ENCODE measurements at regions not wholly inside any gene's neighbourhood (a gene's known extent, or its start where the extent isn't known, plus 50 kb on each side); places are given as distances from the start of the nearest gene placed in this dataset.
"Not testable (repeated sequence)": the region's sequence is repeated elsewhere in the genome, so short reads cannot be mapped to it uniquely, and the experiment has no call there.

DNA sequence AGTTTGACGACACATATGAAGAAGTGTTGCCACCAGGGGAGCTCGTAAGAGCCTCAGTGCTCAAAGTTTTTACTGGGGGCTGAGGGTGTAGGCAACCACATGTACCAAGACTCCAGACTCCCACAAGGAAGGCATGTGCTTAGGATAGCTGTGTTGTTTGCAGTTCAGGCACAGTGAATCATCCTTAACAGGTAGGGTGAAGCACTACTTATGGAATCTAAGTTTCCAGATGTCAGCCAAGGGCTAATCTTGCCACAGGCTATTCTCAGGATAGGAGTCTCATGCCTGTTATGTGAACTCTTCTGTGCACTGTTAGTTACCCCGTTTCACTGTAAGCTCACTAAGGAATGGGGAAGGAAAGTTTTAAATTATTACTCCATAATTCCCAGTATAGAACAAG, 202.6 kb downstream of the TMA16 start:
- no peak for DNase-seq

DNA sequence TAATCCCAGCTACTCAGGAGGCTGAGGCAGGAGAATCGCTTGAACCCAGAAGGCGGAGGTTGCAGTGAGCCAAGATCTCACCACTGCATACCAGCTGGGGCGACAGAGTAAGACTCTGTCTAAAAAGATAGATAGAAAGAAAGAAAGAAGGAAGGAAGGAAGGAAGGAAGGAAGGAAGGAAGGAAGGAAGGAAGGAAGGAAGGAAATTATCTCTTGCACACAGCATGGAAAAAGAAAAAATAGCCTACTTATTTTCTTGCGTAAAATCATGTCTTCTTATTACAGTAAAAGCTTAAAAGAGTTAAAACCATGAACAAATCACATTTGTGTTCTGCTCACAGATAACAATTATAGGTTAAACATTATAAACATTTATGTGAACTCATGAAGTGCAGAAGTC, 205.9 kb downstream of the TMA16 start:
- DNase-seq: not testable (repeated sequence)

DNA sequence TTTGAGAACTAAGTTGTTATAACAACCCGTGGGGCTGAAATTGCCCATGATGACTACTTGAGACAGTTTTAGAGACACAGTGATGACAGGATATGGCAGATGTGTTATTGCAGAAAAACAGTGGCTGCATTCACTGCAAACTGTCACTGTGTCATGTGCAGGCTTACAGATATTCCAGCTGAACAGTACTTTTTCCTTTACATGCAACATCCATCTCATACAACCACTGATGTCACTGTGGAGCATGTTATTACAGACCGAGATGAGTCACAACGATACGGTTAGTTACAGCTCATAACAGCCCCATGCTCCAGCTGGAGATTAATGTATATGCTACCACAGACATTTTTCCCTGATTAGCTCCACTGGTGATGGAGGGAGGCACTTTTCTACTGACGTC, 207.4 kb downstream of the TMA16 start:
- DNase-seq: no peak

DNA sequence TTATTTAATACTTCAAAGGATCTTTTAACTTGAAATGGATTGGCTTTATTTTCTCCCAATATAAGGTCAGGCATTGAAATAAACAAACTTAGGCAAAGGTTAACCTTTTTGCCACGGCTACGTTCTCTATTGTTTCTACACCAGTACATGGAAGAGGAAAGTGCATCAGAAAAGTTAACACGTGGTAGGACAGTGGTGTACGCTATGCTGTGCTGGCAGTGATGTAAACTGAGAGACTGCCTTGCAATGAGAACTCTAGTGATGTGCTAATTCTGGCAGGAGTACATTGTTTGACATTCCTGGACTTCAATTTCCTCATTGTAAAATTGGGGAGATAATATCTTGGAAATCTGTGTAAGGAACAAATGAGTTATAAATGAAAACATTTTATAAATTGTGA, 208.2 kb downstream of the TMA16 start:
- no peak for DNase-seq

DNA sequence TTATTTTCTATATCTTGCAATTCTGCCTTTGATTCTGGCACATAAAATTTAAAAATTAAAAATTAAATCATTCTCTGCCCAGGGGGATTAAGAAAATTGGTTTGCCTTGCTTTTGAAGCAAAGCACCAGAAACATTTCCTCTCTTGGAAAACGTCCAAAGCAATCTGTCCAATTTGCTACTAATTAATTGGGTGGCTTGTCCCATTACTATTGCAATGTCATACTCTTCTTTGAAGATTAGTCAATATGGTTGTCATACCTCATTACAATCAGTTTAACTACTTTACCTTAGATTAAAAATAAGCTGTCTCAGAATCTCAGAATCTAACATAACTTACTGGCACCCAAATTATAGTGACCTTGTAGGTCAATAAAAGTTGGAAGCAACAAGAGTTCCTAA, 208.8 kb downstream of the TMA16 start:
- DNase-seq: no peak

DNA sequence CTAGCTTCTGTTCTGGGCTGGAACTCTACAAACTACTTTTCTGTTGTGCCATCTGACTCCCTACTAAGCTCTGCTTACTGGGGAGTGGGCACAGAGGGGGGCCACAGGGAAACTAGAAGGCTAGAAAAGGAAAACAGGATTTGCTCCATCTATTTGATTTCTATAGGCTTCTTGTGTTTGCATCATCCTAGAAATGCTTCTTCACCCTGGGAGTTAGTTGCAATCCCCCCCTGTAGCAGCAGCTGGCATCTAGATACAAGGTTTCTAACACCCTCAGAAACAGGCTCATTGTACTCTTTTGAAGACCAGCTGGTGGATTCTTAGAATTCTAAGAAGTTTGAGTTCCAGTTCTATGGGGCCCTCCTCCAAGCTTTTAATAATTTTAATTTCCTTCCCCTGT, 213.4 kb downstream of the TMA16 start:
- no peak for DNase-seq

DNA sequence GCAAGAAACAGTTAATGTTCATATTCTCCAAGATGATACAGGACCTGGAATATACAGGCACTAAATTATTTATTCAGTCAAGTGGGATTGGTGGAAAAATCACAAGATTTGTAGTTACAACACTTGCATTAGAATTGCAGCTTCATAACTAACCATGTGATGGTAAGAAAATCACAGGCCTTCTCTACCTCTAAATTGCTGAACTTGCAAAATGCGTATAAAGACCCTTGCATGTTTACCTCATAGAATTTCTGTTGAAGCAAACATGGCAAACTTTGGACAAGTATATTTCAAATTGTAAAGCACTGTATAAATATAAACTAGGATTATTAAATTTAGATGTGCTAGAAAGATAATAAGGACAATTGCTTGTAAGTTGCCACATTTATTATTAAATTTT, 215.1 kb downstream of the TMA16 start:
- DNase-seq: no peak

DNA sequence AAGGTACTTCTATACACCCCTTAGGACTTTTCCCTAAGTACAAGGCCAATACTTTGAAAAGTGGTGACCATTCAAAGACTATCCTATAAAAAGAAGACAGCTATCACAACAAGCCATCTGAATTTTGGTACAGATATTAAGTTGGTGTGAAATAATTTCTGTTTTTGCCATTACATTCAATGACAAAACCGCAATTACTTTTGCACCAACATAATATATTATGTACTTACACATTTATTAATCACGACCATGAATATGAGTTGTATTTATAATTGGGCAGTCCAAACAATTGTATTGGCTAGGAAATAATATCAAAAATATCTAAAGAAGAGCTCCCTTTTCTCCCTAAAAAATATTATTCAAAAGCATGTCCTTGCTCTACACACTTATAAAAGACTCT, 215.7 kb downstream of the TMA16 start:
- no peak for DNase-seq

DNA sequence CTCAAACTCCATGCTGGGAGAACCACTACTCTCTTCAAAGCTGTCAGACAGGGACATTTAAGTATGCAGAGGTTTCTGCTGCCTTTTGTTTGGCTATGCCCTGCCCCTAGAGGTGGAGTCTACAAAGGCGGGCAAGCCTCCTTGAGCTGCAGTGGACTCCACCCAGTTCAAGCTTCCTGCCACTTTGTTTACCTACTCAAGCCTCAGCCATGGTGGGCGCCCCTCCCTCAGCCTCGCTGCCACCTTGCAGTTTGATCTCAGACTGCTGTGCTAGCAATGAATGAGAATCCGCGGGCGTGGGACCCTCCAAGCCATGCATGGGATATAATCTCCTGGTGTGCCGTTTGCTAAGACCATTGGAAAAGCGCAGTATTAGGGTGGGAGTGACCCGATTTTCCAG, 230.0 kb downstream of the TMA16 start:
- not testable (repeated sequence) for DNase-seq

DNA sequence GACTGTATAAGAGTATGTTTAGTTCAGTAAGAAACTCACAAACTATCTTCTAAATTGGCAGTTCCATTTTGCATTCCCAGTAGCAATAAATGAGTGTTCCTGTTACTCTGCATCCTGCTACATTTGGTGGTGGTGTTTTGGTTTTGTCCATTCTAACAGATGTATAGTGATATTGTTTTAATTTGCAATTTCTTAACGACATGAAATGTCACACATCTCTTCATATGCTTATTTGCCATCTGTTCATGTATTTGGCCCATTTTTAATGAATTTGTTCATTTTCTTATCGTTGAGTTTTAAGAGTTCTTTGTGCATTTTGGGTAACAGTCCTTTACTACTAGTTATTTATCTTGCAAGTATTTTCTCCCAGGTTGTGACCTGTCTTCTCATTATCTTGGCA, 232.2 kb downstream of the TMA16 start:
- DNase-seq: no peak

DNA sequence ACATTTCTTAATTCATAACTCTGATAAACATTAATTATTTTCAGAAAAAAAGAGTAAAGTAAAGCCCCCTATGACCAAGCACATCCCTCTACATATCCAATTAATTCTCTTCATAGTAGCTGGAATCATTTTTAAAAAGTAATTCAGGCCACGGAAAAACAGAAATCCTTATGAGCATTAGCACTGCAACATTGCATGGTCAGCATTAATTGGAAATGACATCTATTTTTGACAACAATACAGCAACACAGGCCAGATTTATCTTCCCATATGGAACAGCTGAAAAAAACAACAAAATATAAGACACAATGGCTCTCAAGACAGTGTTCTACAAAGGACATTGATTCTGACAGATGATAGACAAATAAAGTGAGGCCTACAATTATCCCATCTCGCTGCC, 236.6 kb downstream of the TMA16 start:
- DNase-seq: no peak

DNA sequence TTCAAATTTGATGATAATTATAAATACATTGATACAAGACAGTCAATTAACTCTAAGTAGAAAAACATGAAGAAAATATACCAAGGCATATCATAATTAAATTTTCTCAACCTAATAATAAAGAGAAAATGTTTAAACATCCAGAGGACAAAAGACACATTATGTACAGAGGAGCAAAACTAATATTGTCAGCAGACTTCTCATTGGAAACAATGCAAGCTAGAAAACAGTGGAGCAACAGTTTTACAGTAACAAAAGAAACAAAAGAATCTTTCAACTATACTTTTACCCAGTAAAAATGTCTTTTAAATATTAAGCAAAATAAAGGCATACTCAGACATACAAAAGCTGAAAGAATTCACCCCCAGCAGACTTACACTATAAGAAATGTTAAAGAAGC, 238.0 kb downstream of the TMA16 start:
- no peak for DNase-seq

DNA sequence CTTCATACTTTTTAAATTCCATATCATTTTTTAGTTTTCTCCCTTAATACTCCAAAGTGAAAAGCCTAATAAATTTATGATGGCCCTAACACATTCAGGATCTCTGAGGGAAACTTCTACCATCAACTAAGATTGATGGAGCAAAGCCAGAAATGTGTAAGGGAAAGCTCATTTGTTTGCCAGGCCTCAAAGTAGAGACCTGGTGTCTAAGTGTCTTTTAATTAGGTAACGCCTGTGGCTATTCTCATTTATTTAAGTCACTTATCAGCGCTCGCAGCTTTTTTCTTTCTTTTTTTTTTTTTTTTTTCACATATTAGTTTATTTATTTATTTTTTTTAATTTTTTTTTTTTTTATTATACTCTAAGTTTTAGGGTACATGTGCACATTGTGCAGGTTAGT, 242.4 kb downstream of the TMA16 start:
- DNase-seq: no peak

DNA sequence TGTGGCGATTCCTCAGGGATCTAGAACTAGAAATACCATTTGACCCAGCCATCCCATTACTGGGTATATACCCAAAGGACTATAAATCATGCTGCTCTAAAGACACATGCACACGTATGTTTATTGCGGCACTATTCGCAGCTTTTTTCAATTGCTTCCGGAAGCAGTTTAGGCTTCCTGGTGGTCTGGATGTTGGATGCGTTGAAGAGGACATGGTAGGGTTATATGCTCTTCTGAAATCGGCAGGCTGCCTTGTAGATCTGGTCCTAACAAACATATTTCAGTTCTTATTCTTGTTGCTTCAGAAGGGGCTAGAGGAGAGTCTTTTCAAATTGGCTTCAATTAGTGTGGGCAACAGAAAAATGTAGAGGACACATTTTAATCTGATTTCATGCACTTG, 243.4 kb downstream of the TMA16 start:
- not testable (repeated sequence) for DNase-seq

DNA sequence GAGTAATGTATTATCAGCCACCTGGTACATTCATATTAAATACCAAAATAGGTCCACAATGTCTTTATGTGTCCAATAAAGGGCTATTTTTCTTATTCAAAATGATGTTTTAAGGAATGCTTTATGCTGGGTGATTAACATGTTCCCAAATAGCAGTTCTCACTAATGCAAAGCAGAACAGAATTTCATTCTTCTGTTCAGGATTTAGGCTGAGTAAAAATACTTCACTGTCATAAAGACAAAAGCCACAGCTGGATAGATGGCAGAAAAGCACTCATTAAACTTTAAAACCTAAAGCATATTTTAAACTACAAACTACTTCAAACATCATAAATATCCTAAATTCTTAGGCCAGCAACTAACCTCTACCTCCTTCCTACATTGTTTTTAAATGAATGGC, 244.0 kb downstream of the TMA16 start:
- DNase-seq: no peak

DNA sequence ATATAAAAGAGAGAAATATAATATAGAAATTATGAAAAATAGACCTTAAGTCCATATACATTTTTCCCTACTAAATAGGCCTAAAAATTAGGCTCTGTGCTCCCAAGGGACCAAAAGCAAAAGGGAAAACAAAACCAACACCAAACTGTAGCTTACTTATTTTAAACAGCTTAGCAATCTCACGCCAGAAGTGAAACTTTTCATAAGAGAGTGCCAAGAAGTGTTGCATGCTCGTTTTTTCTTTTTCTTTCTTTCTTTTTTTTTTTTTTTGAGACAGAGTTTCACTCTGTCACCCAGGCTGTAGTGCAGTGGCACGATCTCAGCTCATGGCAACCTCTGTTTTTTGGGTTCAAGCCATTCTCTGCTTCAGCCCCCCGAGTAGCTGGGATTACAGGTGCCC, 250.4 kb downstream of the TMA16 start:
- peak; percentile 10 for DNase-seq

DNA sequence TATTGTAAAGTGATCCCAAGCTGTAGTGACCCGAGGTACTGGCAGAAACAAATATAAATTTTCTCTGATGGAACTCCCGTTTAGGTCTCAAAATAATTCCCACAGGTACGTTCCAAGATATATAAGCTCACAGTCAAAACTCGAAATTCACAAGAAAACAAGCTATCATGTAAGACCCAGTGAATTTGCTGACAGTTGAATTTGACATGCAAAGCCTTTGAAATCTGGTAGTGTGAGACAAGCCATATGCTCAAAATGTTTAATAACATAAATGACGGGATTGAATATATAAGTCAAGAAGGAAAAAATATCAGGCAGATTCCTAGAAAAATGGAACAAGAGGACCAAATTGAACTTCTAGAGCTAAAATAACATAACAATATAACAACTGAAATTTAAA, 252.8 kb downstream of the TMA16 start:
- DNase-seq: no peak

DNA sequence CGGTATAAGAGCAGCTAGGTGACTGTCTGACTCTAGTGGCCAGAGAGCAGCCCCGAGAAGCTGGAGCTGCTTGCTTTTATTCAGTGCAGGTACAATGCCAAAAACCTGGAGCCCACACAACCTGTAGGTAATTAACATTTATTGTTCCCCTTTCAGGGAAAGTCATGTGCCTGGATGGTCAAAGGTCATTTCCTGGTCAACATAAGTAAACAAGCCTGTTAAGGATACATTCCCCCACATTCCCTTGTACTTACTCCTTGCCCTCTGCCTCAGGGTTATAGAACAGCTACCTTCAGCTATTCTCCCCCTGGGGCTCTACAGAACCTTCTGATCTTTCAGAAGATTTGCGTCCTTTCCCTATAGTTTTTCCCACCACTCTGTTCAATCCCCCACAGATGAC, 253.4 kb downstream of the TMA16 start:
- DNase-seq: no peak

DNA sequence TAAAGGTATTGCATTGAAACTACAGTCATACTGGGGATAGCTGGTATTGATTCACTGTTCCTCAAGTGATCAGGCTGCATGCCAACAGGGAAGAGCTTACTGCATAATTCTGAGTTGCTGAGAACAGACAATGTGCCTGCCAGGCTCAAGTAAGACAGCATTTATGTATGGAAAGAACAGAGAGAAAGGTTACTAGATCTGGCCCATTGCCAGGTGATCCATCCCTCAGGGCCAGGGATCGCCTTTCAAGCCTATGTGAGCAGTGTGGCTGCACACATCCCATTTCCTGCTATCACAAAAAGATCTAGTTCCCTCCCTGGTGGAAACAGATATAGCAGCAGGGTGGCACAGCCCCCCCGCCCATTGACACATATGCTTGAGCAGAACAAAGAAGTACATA, 254.0 kb downstream of the TMA16 start:
- DNase-seq: no peak

DNA sequence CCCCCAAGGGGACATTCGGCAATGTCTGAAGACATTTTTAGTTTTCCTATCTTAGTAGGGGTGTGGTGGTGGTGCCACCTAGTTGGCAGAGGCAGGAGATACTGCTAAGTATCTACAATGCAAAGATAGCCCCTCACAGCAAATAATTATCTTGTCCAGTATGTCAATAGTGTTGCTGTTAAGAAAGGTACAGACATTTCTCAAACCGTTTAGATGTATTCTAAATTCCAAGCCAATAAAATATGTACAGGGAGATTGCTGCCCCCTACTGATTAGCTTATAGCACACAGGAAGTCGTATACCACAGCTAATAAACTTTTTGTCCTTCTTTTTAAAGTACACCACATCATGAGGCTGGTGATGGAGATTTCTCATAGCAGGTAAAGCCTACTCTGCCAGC, 260.5 kb downstream of the TMA16 start:
- no peak for DNase-seq

DNA sequence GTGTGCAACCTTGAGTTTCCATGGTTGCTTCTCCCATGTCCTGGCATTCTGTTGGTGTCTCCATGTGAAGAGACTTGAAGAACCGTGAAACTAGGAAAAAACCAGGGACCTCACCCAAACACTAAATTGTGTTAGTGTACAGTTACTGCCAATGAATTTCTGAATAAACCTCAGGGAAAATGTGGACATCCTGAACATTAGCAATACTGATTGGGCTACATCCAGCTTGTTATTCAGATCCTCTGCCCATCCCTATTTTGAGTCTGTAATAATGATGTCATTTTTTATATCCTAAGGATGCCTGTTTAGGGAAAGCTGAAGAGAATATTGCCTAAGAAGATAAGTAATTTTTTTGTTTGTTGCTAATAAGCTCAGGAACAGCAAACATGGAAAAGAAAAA, 262.7 kb downstream of the TMA16 start:
- DNase-seq: no peak

DNA sequence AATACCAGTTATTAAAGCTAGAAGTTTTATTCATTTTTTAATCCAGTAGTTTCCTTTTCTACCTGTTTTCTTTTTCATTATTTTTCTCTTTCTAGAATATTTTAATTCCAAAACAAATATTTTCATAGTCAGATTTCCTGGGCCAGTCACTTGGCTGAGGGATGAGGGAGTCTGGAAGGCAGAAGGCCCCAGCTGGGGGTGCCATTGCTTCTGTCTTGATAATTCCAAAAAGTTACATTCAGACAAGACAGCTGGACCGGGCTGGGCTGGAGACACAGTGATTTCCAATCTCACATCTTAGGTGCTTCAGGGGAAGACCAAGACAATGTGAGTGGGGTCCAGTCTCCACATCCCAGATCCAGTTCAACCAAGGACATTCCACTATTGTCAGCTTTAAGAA, 263.5 kb downstream of the TMA16 start:
- DNase-seq: no peak

DNA sequence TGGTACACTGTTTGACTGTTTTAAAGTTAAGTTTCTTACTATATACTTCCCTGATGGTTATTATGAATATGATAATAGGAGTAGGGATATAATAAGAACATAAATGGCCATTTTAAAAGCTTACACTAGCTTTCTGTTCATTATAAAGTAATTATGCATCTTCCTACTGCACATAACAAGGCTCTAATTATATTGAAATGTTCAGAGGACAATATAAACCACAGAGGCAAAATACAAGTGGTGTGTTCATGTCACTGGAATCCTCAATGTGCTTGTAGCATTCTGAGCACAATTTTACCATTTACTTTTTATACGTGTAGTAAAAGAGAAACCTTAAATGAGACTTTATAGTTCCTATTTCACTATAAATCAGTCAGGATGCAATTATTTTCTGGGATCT, 268.3 kb downstream of the TMA16 start:
- DNase-seq: no peak

DNA sequence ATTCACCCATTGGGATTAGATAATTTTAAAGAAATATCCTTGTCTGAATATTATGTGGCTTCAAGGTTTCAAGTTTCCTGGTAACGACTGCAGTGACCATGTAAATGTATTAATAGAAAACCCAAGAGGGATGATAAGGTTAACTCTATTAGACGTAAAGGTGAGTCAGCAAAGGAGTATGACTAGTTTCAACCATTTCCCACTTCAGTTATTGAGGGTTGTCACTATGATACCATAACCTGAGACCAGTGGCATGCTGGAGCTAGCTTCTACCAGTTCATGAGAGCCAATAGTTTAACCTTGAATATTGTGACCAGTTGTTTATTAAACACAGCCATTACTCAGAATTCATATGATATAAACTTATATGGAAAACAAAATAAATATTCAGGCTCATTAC, 270.1 kb downstream of the TMA16 start:
- DNase-seq: no peak

DNA sequence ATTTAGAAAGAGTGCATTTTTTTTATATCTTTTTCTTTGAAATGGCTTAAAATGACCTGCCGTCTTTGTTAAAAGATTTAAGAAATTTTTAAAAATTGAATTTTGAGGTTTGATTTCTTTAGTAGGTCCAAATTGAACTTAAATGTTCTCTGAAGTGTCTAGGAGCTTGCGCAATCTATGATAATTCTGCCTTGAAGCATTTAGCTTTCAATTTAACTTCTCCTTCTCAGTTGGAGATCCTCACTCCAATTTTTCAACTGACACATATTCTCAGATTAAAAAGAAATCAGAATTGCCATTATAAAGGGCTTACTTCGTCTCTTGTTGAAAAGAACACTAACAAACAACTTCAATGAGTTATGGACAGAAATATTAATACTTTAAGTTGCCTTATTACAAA, 273.5 kb downstream of the TMA16 start:
- no peak for DNase-seq

DNA sequence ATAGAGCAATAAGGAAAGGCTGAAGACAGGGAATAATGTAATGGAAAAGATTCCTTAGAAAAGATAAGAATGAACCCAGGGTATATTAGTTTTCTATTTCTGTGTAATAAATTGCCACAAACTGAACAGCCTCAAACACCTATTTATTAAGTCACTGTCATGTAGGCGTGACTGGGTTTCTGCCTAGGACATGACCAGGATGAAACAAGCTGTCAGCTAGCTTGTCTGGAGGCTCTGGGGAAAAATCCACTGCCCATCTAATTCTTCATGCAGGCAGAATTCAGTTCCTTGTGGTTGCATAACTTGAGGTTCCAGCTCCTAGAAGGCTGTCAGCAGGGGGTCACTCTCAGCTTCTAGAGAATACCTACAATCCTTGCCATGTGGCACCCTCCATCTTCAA, 277.7 kb downstream of the TMA16 start:
- DNase-seq: no peak
